GM23338 (cell line): ENCODE measurements at regions not wholly inside any gene's neighbourhood (a gene's known extent, or its start where the extent isn't known, plus 50 kb on each side); places are given as distances from the start of the nearest gene placed in this dataset.

Source experiments
- ATAC-seq: fragments of 200-7000 bp; cut with Tn5 transposase; 3 replicates; pipeline ENCODE4 v1.9.1; 2020
- DNase-seq: peaks from one replicate; pipeline ENCODE4 v3.0.0-alpha.2; 2015; ENCODE audit warnings: low spot score
- H2AFZ ChIP-seq: fragments of 200-600 bp; sonication (generic); 2 replicates; pipeline ENCODE4 v1.8.0; 2016; ENCODE audit warnings: antibody characterized with exemption, mild to moderate bottlenecking, moderate library complexity
- H3F3A ChIP-seq: fragments of 200-600 bp; sonication (generic); replicated peaks from 2 replicates; pipeline ENCODE4 v1.8.0; 2017; ENCODE audit warnings: antibody characterized with exemption, mixed run types, low read depth
- H3K27ac ChIP-seq: fragments of 200-600 bp; sonication (generic); 2 replicates; pipeline ENCODE4 v1.6.1; 2016; ENCODE audit warnings: low read depth
- H3K27me3 ChIP-seq: fragments of 200-600 bp; sonication (generic); 2 replicates; pipeline ENCODE4 v1.8.0; 2016; ENCODE audit warnings: mild to moderate bottlenecking, mixed run types, moderate library complexity; ENCODE audit not compliant: insufficient read depth
- H3K36me3 ChIP-seq: fragments of 200-600 bp; sonication (generic); 2 replicates; pipeline ENCODE4 v1.8.0; 2016; ENCODE audit warnings: mild to moderate bottlenecking; ENCODE audit not compliant: insufficient read depth
- H3K4me1 ChIP-seq: fragments of 200-600 bp; sonication (generic); 2 replicates; pipeline ENCODE4 v1.8.0; 2016; ENCODE audit warnings: mild to moderate bottlenecking, moderate library complexity; ENCODE audit not compliant: insufficient read depth
- H3K4me2 ChIP-seq: fragments of 200-600 bp; sonication (generic); 2 replicates; pipeline ENCODE4 v1.7.1; 2017; ENCODE audit warnings: mixed run types
- H3K4me3 ChIP-seq: fragments of 200-600 bp; sonication (generic); 2 replicates; pipeline ENCODE4 v1.6.1; 2016; ENCODE audit warnings: mixed run types
- H3K79me2 ChIP-seq: fragments of 200-600 bp; sonication (generic); replicated peaks from 2 replicates; pipeline ENCODE4 v1.8.0; 2017; ENCODE audit warnings: mild to moderate bottlenecking; ENCODE audit not compliant: insufficient read depth
- H3K9me2 ChIP-seq: fragments of 200-600 bp; sonication (generic); 2 replicates; pipeline ENCODE4 v1.8.0; 2017; ENCODE audit not compliant: insufficient read depth
- H4K20me1 ChIP-seq: fragments of 200-600 bp; sonication (generic); replicated peaks from 2 replicates; pipeline ENCODE4 v1.8.0; 2017; ENCODE audit warnings: mild to moderate bottlenecking; ENCODE audit not compliant: insufficient read depth
- H3K27ac Mint-ChIP-seq: 2 replicates; pipeline ENCODE4 v1.8.0; 2020; ENCODE audit warnings: inconsistent platforms, mild to moderate bottlenecking, moderate library complexity, mixed read lengths
- H3K27me3 Mint-ChIP-seq: 3 replicates; pipeline ENCODE4 v1.8.0; 2022; ENCODE audit warnings: low read depth, mild to moderate bottlenecking, moderate library complexity, mixed read lengths, inconsistent platforms; ENCODE audit not compliant: insufficient read depth, poor library complexity
- H3K36me3 Mint-ChIP-seq: 3 replicates; pipeline ENCODE4 v1.8.0; 2021; ENCODE audit warnings: low read depth, mild to moderate bottlenecking, inconsistent platforms, moderate library complexity, mixed read lengths
- H3K4me1 Mint-ChIP-seq: 3 replicates; pipeline ENCODE4 v1.8.0; 2020; ENCODE audit warnings: mild to moderate bottlenecking, inconsistent platforms, mixed read lengths
- H3K4me3 Mint-ChIP-seq: 3 replicates; pipeline ENCODE4 v1.8.0; 2021; ENCODE audit warnings: moderate library complexity, mild to moderate bottlenecking, inconsistent platforms, mixed read lengths
- H3K9me3 Mint-ChIP-seq: 3 replicates; pipeline ENCODE4 v1.8.0; 2020; ENCODE audit warnings: moderate library complexity, mild to moderate bottlenecking, inconsistent platforms, mixed read lengths
- CREB1 ChIP-seq: fragments of 250-450 bp; sonication (Bioruptor Pico); IDR thresholded peaks from 2 replicates; pipeline ENCODE4 v1.5.0; 2020; ENCODE audit warnings: low read depth, mild to moderate bottlenecking, moderate library complexity
- ETS1 ChIP-seq: IDR thresholded peaks from 2 replicates; pipeline ENCODE4 v1.6.1; 2016; ENCODE audit warnings: antibody characterized with exemption
- EZH2 ChIP-seq: fragments of 200-600 bp; sonication (generic); IDR thresholded peaks from one replicate; pipeline ENCODE4 v1.8.0; 2017; ENCODE audit warnings: antibody characterized with exemption, mild to moderate bottlenecking, low read depth; ENCODE audit not compliant: unreplicated experiment
- EZH2phosphoT487 ChIP-seq: fragments of 200-600 bp; sonication (generic); IDR thresholded peaks from one replicate; pipeline ENCODE4 v1.8.1; 2018; ENCODE audit warnings: antibody characterized with exemption; ENCODE audit not compliant: unreplicated experiment
- NANOG ChIP-seq: IDR thresholded peaks from 2 replicates; pipeline ENCODE4 v1.6.1; 2016; ENCODE audit warnings: antibody characterized with exemption, borderline replicate concordance
- POLR2AphosphoS5 ChIP-seq: IDR thresholded peaks from 2 replicates; pipeline ENCODE4 v1.6.1; 2016; ENCODE audit warnings: antibody characterized with exemption, low read depth
- REST ChIP-seq: IDR thresholded peaks from one replicate; pipeline ENCODE4 v1.6.1; 2018; ENCODE audit warnings: antibody characterized with exemption; ENCODE audit not compliant: unreplicated experiment
- ZNF331 ChIP-seq: fragments of 250-450 bp; sonication (Bioruptor Pico); IDR thresholded peaks from 2 replicates; pipeline ENCODE4 v1.5.0; 2020; ENCODE audit warnings: low read depth, mild to moderate bottlenecking, moderate library complexity

- no peaks in the 10 kb centered on the region; the same call in 2 of the 3 replicates for H3K36me3 Mint-ChIP-seq
- H3K9me3 Mint-ChIP-seq: no peaks in the 10 kb centered on the region
- no peak overlapping the region for H3K4me3 Mint-ChIP-seq
- TF ChIP-seq POLR2AphosphoS5: no peak
- no peak for TF ChIP-seq ZNF331 (CRISPR knock-in tag)
- TF ChIP-seq REST: no peak
- TF ChIP-seq EZH2phosphoT487: no peak
- TF ChIP-seq ETS1: no peak
- TF ChIP-seq NANOG: no peak
- no peak for TF ChIP-seq EZH2
- Histone ChIP-seq H3K27me3 (no peaks in the 10 kb centered on the region), H3K4me3 (no peak overlapping the region), H3F3A (0 out of 2 replicates have a peak, but pooled peaks cover 6% of the 10 kb centered on the region), H3K4me1 (peaks cover 11% of the 10 kb centered on the region), H3K27ac (no peak overlapping the region), H3K4me2 (no peak overlapping the region), H3K36me3 (no peaks in the 10 kb centered on the region), H2AFZ (no peak overlapping the region), H3K9me2 (peaks cover 14% of the 10 kb centered on the region), H3K79me2 (no peaks in the 10 kb centered on the region), H4K20me1 (no peaks in the 10 kb centered on the region)
- H3K27me3 Mint-ChIP-seq: peaks cover 18% of the 10 kb centered on the region
- peaks cover 27% of the 10 kb centered on the region for H3K4me1 Mint-ChIP-seq
- ATAC-seq (no peak), DNase-seq (no peak)
- H3K27ac Mint-ChIP-seq: no peak overlapping the region
Observed at GRCh38 chr2:47232738-47233415, 56.6 kb upstream of the CALM2 start.

GRCh38 chr2:47230418-47230817, 54.1 kb upstream of the CALM2 start:
- H3K27me3 Mint-ChIP-seq: peaks cover 9% of the 10 kb centered on the region
- no peak for DNase-seq
- Histone ChIP-seq H3K27me3 (no peaks in the 10 kb centered on the region), H3K9me2 (peaks cover 4% of the 10 kb centered on the region; the same call in 1 of the 2 replicates), H3K4me2 (no peak overlapping the region), H3F3A (no peaks in the 10 kb centered on the region), H3K79me2 (no peaks in the 10 kb centered on the region), H3K36me3 (no peaks in the 10 kb centered on the region), H3K27ac (no peak overlapping the region), H2AFZ (no peak overlapping the region), H3K4me3 (no peak overlapping the region), H3K4me1 (no peaks in the 10 kb centered on the region; the same call in 1 of the 2 replicates), H4K20me1 (no peaks in the 10 kb centered on the region)
- H3K4me1 Mint-ChIP-seq: peaks cover 22% of the 10 kb centered on the region
- H3K9me3 Mint-ChIP-seq: no peaks in the 10 kb centered on the region
- H3K4me3 Mint-ChIP-seq: no peak overlapping the region
- no peak for TF ChIP-seq CREB1
- TF ChIP-seq EZH2phosphoT487: no peak
- no peak overlapping the region for H3K27ac Mint-ChIP-seq
- no peaks in the 10 kb centered on the region; the same call in 2 of the 3 replicates for H3K36me3 Mint-ChIP-seq
- no peak for ATAC-seq
